Cerebellar nuclear complex (tissue), 1 donor: ENCODE measurements at regions not wholly inside any gene's neighbourhood (a gene's known extent, or its start where the extent isn't known, plus 50 kb on each side); places are given as distances from the start of the nearest gene placed in this dataset.

Experiments
- DNase-seq, 2 experiments: peaks; one replicate each; lab custom pipeline; 2025; lab: John Stamatoyannopoulos, UW

DNA sequence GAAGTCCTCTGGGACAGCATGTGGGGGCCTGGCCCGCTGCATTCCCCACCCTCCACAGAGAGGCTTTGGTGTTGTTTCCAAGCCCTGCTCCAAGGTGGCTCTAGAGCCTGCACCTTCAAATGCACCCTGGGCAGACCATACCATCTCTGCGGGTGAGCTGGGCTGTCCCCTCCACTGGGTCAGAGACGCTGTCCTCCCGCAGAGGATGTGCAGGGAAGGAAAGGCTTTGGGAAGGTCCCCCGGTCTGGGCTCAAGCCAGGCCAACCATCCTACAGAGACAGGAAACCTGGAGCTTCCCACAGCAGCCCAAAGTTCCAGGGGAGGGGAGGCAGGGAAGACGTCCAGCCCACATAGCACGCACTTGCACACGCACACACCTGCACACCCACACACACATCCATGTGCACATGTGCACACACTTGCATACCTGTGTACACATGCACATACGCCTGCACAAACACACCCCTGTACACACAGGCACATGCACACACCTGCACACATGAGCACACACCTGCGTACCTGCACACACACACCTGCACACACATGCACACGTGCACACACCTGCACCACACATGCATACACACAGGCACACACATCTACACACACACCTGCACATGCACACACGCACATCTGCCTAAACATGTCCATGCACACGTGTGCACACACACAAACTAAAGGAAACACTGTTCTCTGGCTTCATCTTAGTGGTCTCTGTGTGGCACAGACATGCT, 155.4 kb downstream of the ERMARD start:
- DNase-seq = no peak

DNA sequence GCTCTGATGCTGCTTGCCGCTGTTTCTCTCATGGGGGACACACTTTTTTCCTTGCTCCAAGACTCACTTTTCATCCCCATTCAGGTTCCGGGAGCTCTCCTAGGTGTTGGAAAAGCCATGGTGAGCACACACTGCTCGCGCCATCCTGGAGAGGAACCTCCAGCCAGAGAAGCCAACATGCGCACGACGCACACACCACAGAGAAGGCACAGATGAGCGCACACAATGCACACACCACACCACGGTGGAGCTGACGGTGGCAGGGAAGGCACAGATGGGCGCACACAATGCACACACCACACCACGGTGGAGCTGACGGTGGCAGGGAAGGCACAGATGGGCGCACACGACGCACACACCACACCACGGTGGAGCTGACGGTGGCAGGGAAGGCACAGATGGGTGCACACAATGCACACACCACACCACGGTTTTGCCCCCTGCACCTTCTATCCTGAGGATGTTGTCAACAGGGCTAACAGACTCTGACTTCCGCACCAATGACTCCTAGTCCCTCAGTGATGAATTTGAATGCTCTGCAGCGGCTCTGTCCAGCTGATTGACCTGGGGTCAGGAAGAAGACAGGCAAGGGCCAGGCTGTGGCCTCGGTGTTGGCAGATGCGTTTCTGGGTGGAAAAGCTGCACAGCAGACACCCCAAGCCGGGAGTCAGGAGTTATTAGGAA, 154.7 kb downstream of the ERMARD start:
- no peak for DNase-seq

DNA sequence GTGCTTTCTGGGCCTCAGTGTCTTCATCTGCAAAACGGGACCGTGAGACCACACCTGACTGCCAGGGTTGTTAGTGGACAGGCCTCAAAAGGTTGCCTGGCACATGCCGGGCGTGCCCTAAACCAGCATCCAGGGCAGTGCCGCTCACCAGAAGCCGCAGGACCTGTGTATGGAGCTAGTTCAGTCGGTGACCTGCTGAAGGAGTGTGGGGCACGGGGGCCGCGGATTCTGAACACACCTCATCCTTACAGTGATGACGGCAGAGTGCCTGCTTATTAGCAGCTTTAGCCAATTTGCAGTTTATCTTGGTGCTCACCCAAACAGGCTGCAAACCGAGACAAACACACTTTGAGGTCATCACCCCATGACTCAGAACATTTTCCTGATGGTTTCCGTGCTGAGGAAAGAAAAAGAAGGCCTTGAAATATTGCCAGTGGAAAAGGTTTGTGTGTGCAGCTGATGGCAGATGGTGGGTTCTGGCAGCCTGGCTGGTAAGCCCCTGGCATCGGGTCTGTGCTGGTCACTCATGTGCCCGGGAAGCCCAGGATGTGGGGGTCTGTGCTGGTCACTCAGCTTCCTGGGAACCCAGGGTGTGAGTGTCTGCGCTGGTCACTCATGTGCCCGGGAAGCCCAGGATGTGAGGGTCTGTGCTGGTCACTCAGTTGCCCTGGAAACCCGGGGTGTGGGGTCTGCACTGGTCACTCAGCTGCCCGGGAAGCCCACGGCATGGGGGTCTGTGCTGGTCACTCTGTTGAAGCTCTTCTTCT, 153.8 kb downstream of the ERMARD start:
- DNase-seq = no peak

DNA sequence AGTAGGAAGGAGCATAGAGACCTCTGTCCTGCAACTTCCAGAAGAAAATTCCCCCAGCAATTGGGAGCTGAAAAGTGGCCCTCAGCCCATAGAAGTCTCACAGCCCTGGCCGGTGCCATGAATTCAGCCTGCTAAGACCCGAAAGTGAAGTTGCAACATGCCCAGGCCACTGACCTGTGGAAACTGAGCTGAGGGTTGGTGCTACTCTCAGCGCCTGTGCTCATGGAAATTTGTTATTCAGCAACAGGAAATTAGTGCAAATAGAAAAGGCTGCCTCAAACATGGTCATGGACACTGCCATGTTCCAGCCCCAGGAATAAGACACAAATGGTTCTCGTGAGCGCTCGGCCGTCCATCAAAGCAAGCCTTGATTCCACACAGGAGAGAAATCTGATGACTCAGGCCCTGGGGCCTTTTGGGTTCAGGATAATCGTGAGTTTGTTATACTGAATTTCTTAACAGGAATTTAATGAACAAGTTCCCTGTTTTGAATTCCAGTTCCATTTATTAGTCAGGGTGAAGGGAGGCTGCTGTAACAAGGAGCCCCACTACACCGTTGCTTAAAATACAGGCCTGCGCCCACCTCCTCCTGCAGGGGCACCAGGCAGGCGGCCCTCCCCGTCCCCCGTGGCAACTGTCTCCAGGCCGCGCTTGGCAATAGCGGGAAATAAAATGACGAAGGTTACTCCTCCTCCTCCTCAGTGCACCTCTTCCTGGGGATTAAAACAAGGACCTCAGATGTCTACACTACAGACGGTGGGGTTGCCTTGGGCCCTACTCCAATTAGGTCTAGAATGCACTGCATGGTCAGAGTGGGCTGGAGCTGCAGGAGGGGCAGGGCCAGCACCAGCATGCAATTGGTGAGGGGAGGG, 152.9 kb downstream of the ERMARD start:
- DNase-seq = no peak

DNA sequence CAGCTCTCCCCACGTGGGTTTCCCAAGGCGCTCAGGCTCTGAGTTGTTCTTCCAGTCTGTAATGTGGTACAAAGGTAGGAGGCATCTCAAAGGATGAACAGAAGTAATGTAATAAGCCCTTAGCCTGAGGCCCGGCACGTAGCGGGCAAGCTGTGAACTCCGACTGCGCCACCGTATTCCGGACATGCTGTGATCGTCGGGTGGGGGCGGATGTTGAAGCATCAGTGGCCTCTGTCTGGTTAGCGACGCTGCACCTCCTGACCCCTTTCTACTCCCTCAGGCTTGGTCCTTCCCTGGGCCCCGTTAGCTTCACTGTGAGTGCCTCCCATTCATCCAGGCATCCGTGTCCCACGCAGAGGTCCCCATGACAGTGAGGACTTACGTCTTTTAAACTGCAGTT, 151.7 kb downstream of the ERMARD start:
- DNase-seq = no peak

DNA sequence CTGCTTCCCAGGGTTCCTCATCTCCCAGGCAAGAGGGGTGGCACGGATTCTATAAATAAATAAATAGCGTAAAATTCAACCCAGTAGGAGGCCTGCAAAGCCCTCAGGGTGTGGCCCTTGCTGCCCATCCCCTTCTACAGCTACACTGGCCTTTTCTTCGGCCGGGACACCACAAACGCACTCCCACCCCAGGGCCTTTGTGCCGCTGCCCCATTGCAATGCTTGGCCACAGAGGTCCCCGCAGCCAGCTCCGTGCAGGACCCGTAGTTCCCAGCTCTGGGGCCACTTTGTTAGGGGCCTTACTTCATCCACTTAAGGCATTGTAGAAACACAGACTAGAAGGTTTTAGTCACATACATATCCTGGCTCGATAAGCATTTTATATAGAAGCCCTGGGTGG, 151.2 kb downstream of the ERMARD start:
- no peak for DNase-seq

DNA sequence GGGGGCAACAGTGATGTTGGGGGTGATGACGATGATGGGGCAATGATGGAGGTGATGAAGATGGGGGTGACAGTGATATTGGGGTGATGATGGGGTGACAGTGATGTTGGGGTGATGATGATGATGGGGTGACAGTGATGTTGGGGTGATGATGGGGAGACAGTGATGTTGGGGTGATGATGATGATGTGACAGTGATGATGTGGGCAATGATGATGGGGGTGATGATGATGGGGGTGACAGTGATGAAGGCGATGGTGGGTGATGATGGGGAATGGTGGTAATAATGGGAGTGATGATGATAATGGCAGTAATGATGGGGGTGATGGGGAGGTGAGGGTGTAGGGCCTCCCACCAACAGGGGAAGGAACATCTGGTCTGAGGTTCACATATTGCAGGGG, 150.6 kb downstream of the ERMARD start:
- no peak for DNase-seq

DNA sequence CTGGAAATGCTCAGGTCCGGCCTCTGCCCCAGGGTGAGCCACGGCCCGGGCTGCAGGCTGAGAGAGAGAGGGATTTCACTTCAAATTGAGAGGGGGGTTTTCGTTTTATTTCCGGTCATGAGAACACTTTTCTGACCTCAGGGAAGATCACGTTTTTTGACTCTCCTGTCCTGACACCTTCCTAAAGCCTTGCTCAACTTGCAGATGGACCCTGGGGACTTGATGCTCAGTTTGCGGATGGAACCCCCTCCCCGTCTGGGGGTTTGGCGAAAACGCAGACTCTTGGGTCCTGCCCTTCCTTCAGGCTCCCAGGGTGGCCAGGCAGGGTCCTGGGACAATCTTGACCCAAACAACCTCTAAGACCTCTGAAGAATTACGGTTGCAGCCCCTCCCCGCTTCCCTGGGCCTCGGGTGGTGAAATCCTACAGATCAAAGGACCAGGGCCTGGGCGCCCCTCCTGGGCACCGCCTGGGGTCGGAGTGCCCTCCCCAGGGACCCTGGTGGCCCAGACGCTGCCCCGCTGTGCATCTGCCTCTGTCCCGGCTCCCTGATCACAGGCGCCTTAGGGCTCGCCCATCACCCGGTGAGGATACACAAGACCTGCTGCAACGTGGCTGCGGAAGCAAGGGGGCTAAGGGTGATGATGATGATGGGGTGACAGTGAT, 148.2 kb downstream of the ERMARD start:
- DNase-seq = no peak

DNA sequence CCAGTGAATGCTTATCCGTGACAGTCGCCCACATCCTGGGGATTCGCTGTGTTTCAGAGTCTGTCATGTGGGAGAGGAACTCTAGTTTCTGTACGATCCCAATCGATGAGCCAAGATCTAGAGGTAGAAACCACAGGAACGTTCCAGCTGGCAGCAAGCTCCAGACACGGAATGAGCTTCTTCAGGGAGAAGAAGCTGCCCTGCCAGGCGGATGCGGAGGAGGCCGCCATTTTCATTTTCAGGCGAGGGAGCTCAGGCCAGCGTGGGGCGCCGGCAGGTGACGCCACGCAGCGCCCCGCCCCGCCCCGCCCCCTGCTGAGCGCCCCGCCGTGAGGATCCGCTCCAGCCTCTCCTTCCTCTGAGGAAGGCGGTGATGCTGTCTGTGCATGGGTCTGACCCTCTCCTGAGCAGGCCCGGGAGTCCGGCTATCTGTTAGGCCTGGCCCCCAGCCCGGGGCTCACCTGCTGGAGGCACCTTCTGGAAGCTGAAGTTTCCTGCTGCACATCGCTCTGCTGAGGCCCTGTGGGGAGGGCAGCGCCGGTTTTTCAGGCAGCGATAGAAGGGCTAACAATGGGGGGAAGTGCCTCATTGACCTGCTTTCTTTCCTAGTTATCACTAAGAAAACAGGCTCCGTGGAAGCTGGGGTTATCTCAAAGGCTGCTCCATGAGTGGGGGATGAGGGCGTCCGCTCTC, 147.5 kb downstream of the ERMARD start:
- no peak for DNase-seq

DNA sequence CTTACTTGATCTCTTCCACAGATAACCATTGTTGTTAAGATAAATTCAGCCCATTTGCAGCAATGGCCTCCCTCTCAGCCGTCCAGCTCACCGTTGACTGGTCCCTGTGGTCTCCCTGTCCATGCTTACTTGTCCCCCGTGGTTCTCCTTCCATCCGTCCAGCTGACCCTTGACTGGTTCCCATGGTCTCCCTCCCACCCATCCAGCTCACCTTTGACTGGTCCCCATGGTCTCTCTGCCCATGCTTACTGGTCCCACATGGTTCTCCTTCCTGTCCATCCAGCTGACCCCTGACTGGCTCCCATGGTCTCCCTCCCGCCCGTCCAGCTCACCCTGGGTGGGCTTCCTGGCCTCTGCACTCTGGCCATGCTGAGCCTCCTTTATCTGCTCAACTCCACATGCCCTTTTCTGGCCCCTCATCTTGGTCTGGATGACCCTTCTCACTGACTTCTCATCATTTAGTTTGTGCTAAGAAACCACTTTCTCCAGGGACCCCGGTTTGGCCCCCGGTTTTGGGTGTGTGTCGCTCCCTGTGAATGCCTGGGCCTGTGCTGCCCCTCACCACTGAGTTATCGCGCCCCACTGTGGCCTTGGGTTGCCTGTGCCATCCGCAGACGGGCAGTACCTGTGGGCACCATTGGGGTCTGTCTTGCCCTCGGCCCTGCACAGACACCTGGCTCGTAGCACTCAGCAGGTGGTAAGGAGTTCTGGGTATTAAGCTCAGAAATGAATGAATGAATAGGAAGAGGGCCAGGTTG, 146.4 kb downstream of the ERMARD start:
- no peak for DNase-seq

DNA sequence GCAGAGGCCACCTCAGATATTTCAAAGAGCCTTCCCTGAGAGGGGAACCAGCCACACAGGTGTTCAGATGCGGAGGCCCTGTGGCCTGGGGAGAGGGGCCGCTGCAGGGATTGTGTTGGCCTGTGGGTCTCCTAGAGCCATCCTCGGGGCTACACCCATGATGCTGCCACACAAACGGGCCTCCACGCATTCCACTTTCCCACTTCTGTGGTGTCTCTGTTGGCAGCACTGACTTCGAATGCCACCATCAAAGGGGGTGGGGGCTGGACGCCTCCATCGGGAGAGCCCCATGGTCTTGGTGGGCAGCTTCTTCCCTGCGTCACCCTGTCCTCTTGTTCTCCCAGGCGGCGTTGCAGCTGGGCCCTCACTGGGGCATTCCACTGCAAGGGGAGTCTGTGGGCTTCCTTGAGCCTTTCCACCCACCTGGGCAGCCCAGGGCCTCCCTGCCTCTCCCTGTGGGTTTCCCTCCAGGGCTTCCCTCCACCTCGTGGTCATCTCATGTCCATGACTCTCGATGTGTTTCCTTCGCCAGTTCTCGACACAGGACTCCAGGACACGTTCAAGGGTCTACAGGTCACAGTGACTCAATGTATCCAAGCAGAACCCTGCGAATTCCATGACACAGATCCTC, 145.5 kb downstream of the ERMARD start:
- DNase-seq = no peak

DNA sequence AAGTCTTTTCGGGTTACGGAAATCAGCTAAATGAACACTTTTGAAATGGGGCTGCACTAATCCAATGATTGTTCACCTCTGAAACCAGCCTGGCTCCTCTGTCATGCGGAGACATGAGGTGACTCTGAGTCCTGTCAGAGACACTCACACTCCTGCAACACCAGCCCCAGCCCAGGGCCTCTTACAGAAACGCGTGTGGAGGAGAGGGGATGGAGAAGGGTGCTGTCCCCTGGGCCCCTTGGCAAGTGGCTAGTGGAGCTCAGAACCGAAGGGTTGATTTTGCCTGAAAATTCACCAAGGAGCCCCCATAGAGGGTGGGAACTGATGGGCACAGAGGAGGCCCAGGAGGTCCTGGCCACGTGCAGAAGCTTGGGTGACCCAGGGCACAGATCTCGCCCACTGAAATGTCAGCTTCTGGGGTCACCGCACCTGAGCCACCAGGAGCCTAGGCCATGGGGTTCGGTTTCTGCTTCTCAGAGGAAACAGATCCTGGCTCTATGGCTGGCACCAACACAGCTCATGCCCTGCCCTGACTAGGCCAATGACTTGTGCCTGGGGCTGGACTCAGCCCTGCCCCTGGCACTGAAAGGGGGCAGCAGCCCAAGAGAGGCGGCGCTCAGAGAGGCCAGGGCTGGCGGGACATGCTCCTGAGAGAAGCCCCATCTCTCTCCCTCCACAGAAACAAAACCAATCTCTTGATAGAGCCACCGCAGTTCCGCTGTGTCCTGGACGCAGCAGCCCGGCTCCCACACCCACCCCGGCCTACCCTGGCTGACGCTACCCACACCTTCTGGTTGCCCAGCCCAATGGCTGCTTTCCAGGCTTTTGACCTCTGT, 144.7 kb downstream of the ERMARD start:
- DNase-seq = no peak

DNA sequence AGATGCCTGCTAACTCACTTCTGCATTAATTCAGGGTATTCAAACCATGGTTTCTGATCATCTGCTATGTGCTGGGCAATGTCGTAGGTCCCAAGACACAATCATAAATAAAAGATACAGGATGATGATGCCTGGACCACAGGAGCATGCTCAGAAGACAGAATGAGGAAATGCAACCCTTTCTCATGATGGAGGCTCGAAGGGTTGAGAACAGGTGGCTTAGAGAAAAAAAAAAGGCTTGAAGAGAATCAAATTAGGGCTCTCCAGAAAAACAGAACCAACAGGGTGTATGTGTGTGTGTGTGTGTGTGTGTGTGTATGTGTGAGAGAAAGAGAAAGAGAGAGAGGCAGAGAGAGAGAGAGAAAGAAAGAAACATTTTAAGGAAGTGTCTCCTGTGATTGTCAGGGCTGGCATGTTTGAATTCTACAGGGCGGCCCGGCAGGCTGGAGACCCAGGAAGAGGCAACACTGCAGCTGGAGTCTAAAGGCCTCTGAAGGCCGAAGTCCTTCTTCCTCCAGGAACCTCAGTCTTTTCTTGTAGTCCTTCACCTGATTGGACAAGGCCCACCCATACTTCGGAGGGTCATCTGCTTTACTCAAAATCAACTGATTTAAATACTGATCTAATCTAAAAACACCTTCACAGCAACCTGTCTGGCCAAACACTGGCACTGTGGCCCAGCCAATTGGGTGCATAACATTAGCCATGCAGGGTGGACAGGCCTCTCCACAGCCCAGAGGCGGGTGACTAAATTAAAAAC, 143.8 kb downstream of the ERMARD start:
- no peak for DNase-seq

DNA sequence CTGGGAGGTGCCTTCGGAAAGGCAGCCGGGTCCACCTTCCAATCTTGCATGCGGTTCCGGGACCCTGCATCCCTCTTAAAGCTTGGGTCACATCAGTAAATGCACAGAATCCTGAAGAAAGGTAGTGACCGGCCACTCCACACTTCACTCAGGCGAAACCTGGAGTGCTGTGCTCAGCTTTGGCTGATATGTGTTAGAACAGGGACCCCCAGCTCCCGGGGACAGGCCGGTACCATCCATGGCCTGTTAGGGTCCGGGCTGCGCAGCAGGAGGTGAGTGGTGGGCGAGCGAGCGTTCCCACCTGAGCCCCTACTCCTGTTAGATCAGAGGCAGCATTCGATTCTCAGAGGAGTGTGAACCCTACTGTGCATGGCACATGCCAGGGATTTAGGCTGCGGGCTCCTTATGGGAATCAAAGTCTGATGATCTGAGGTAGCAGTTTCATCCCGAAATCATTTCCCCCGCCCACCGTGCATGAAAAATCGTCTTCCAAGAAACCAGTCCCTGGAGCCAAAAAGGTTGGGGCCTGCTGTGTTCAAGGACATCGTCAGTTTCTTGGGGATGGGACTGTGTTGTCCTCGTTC, 143.0 kb downstream of the ERMARD start:
- no peak for DNase-seq

DNA sequence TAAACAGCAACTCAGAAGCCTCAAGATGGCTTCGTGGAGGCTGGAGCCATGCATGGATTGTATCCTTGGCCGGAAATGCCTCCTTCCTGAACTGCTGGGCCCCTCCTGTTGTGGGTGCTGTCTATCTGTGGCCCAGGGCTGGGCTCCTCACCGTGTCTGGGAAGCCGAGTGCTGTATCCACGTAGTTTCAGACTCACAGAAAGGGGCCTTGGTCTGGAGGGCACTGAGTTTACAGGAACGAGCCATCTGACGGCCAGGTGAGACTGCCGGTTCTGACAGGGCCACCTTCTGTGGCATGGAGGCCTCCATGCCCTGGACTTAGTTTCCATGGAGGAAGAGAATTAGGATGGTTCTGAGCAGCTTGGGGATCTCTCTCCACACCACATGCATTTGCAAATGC, 142.2 kb downstream of the ERMARD start:
- DNase-seq = no peak

DNA sequence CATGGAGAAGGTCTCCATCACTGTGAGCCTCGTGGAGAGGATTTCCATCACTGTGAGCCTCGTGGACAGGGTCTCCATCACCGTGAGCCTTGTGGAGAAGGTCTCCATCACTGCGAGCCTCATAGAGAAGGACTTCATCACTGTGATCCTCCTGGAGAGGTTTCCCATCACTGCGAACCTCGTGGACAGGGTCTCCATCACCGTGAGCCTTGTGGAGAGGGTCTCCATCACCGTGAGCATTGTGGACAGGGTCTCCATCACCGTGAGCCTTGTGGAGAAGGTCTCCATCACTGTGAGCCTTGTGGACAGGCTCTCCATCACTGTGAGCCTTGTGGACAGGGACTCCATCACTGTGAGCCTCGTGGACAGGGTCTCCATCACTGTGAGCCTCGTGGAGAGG, 140.4 kb downstream of the ERMARD start:
- no peak for DNase-seq

DNA sequence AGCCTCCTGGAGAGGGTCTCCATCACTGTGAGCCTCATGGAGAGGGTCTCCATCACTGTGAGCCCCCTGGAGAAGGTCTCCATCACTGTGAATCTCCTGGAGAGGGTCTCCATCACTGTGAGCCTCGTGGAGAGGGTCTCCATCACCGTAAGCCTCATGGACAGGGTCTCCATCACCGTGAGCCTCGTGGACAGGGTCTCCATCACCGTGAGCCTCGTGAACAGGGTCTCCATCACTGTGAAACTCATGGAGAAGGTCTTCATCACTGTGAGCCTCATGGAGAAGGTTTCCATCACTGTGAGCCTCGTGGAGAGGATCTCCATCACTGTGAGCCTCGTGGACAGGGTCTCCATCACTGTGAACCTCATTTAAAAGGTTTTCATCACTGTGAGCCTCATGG, 140.0 kb downstream of the ERMARD start:
- DNase-seq = no peak

DNA sequence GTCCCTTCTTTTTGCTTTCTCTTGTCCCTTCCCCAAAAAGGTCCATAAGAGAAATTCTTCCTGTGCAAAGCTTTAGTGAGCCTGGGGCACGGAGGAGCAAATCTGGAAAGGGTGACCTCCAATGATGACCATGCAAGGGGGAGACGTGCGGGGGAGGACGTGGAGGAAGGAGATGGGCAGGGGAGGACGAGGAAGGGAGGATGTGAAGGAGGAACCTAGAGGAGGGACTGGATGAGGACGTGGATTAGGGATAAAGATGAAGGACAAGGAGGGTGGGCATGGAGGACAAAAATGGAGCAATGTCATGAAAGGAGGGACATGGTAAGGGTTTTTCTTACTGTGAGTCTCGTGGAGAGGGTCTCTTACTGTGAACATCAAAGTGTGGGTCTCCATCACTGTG, 139.5 kb downstream of the ERMARD start:
- DNase-seq = no peak
